HEK293 (cell line): ENCODE measurements at regions not wholly inside any gene's neighbourhood (a gene's known extent, or its start where the extent isn't known, plus 50 kb on each side); places are given as distances from the start of the nearest gene placed in this dataset.

Experiments used
- CTCF ChIA-PET: fragments of 350-600 bp; formaldehyde crosslinking; extraction: SDS; loops from one replicate; lab custom pipeline; 2021; ENCODE audit warnings: antibody characterized with exemption; lab: Yijun Ruan, JAX
- POLR2A ChIA-PET: fragments of 300-600 bp; formaldehyde crosslinking; extraction: SDS; loops from one replicate; lab custom pipeline; 2020; ENCODE audit warnings: antibody characterized with exemption, inconsistent platforms; lab: Yijun Ruan, JAX
- H3K27ac ChIP-seq: fragments of 200-500 bp; sonication (Bioruptor generic); 2 replicates; pipeline ENCODE4 v1.5.1; 2014; ENCODE audit warnings: low read depth, low read length, control low read depth, inconsistent platforms; ENCODE audit errors: extremely low read depth
- H3K36me3 ChIP-seq, 2 experiments: fragments of 200-500 bp in 1 of 2; sonication (Bioruptor generic) in 1 of 2; 1 replicate in 1 of 2; 2 replicates in 1 of 2; pipeline ENCODE4 v1.5.1; 2014 to 2017; ENCODE audit warnings: inconsistent platforms in 2 of 2, low read length in 2 of 2; ENCODE audit not compliant: control insufficient read depth in 2 of 2, insufficient read depth in 1 of 2
- H3K4me1 ChIP-seq: fragments of 200-500 bp; sonication (Bioruptor generic); 2 replicates; pipeline ENCODE4 v1.5.1; 2014; ENCODE audit warnings: mild to moderate bottlenecking, low read length, inconsistent platforms; ENCODE audit not compliant: control insufficient read depth, insufficient read depth
- H3K4me3 ChIP-seq: 2 replicates; pipeline ENCODE4 v1.5.1; 2011; ENCODE audit warnings: low read depth, mild to moderate bottlenecking, control low read depth, low read length, moderate library complexity
- H3K9me3 ChIP-seq: fragments of 200-500 bp; sonication (Bioruptor generic); 2 replicates; pipeline ENCODE4 v1.5.1; 2014; ENCODE audit warnings: low read depth, low read length, inconsistent platforms; ENCODE audit not compliant: control insufficient read depth, insufficient read depth
- GLIS1 ChIP-seq: fragments of 450-650 bp; formaldehyde crosslinking; IDR thresholded peaks from 2 replicates; pipeline ENCODE4 v1.5.1; 2016; ENCODE audit warnings: missing biosample characterization, missing genetic modification characterization
- KLF1 ChIP-seq: fragments of 450-650 bp; formaldehyde crosslinking; IDR thresholded peaks from 2 replicates; pipeline ENCODE4 v1.5.1; 2016; ENCODE audit warnings: missing biosample characterization, missing genetic modification characterization
- RBAK ChIP-seq: fragments of 450-650 bp; formaldehyde crosslinking; IDR thresholded peaks from 2 replicates; pipeline ENCODE4 v1.5.1; 2016; ENCODE audit warnings: missing biosample characterization, missing genetic modification characterization
- SCRT2 ChIP-seq: fragments of 450-650 bp; formaldehyde crosslinking; IDR thresholded peaks from 2 replicates; pipeline ENCODE4 v1.5.1; 2016; ENCODE audit warnings: missing biosample characterization, missing genetic modification characterization
- SETDB1 ChIP-seq: IDR thresholded peaks from one replicate; pipeline ENCODE4 v1.6.1; 2017; ENCODE audit warnings: mild to moderate bottlenecking, low read length, moderate library complexity, mixed read lengths; ENCODE audit not compliant: insufficient read length
- SP3 ChIP-seq: fragments of 450-650 bp; formaldehyde crosslinking; IDR thresholded peaks from 2 replicates; pipeline ENCODE4 v1.5.1; 2016; ENCODE audit warnings: missing biosample characterization, missing genetic modification characterization
- YY2 ChIP-seq: fragments of 450-650 bp; formaldehyde crosslinking; IDR thresholded peaks from 2 replicates; pipeline ENCODE4 v1.5.1; 2016; ENCODE audit warnings: missing biosample characterization, missing genetic modification characterization
- ZFHX2 ChIP-seq: fragments of 450-650 bp; formaldehyde crosslinking; conservative IDR thresholded peaks from 2 replicates; pipeline ENCODE4 v1.5.1; 2016; ENCODE audit warnings: missing biosample characterization, missing genetic modification characterization
- ZFP3 ChIP-seq: fragments of 450-650 bp; formaldehyde crosslinking; IDR thresholded peaks from 2 replicates; pipeline ENCODE4 v1.5.1; 2016; ENCODE audit warnings: low read depth, missing biosample characterization, missing genetic modification characterization
- ZFP37 ChIP-seq: fragments of 450-650 bp; formaldehyde crosslinking; IDR thresholded peaks from 2 replicates; pipeline ENCODE4 v1.5.1; 2016; ENCODE audit warnings: missing biosample characterization, missing genetic modification characterization
- ZFP41 ChIP-seq: fragments of 450-650 bp; formaldehyde crosslinking; IDR thresholded peaks from 2 replicates; pipeline ENCODE4 v1.5.1; 2016; ENCODE audit warnings: missing biosample characterization, missing genetic modification characterization, borderline replicate concordance
- ZNF146 ChIP-seq: fragments of 450-650 bp; formaldehyde crosslinking; IDR thresholded peaks from 2 replicates; pipeline ENCODE4 v1.5.1; 2016; ENCODE audit warnings: missing biosample characterization, missing genetic modification characterization
- ZNF169 ChIP-seq: fragments of 450-650 bp; formaldehyde crosslinking; IDR thresholded peaks from 2 replicates; pipeline ENCODE4 v1.5.1; 2016; ENCODE audit warnings: missing biosample characterization, missing genetic modification characterization
- ZNF239 ChIP-seq: fragments of 450-650 bp; formaldehyde crosslinking; IDR thresholded peaks from 2 replicates; pipeline ENCODE4 v1.5.1; 2016; ENCODE audit warnings: missing biosample characterization, missing genetic modification characterization
- ZNF302 ChIP-seq: fragments of 450-650 bp; formaldehyde crosslinking; IDR thresholded peaks from 2 replicates; pipeline ENCODE4 v1.5.1; 2016; ENCODE audit warnings: missing biosample characterization, missing genetic modification characterization, low read depth
- ZNF335 ChIP-seq: fragments of 450-650 bp; formaldehyde crosslinking; conservative IDR thresholded peaks from 2 replicates; pipeline ENCODE4 v1.5.1; 2016; ENCODE audit warnings: missing biosample characterization, missing genetic modification characterization
- ZNF416 ChIP-seq: fragments of 450-650 bp; formaldehyde crosslinking; IDR thresholded peaks from 2 replicates; pipeline ENCODE4 v1.5.1; 2016; ENCODE audit warnings: missing biosample characterization, missing genetic modification characterization
- ZNF530 ChIP-seq: fragments of 450-650 bp; formaldehyde crosslinking; IDR thresholded peaks from 2 replicates; pipeline ENCODE4 v1.5.1; 2016; ENCODE audit warnings: low read depth, missing biosample characterization, missing genetic modification characterization
- ZNF571 ChIP-seq: fragments of 450-650 bp; formaldehyde crosslinking; IDR thresholded peaks from 2 replicates; pipeline ENCODE4 v1.5.0; 2017; ENCODE audit warnings: missing biosample characterization, missing genetic modification characterization
- ZNF585B ChIP-seq: fragments of 450-650 bp; formaldehyde crosslinking; IDR thresholded peaks from 2 replicates; pipeline ENCODE4 v1.5.1; 2016; ENCODE audit warnings: missing biosample characterization, missing genetic modification characterization
- ZNF629 ChIP-seq: fragments of 450-650 bp; formaldehyde crosslinking; IDR thresholded peaks from 2 replicates; pipeline ENCODE4 v1.5.1; 2017; ENCODE audit warnings: missing biosample characterization, missing genetic modification characterization
- ZNF664 ChIP-seq: fragments of 450-650 bp; formaldehyde crosslinking; IDR thresholded peaks from 2 replicates; pipeline ENCODE4 v1.5.1; 2016; ENCODE audit warnings: missing biosample characterization, missing genetic modification characterization
- ZNF830 ChIP-seq: fragments of 450-650 bp; IDR thresholded peaks from 2 replicates; pipeline ENCODE4 v1.5.0; 2018; ENCODE audit warnings: missing biosample characterization, missing genetic modification characterization, low read depth, mild to moderate bottlenecking, moderate library complexity
- ZNF837 ChIP-seq: fragments of 450-650 bp; formaldehyde crosslinking; IDR thresholded peaks from 2 replicates; pipeline ENCODE4 v1.5.1; 2016; ENCODE audit warnings: missing biosample characterization, missing genetic modification characterization
- ZSCAN4 ChIP-seq: fragments of 450-650 bp; formaldehyde crosslinking; IDR thresholded peaks from 2 replicates; pipeline ENCODE4 v1.5.1; 2017; ENCODE audit warnings: missing biosample characterization, missing genetic modification characterization
- TF ChIP-seq, protein P1 (sequence below): fragments of 450-650 bp; formaldehyde crosslinking; IDR thresholded peaks from 2 replicates; pipeline ENCODE4 v1.5.1; 2017; ENCODE audit warnings: missing biosample characterization, missing genetic modification characterization
- TF ChIP-seq, protein P2 (sequence below): fragments of 450-650 bp; formaldehyde crosslinking; IDR thresholded peaks from 2 replicates; pipeline ENCODE4 v1.5.1; 2016; ENCODE audit warnings: missing biosample characterization, missing genetic modification characterization, borderline replicate concordance
- TF ChIP-seq, protein P3 (sequence below): fragments of 450-650 bp; formaldehyde crosslinking; IDR thresholded peaks from 2 replicates; pipeline ENCODE4 v1.5.1; 2016; ENCODE audit warnings: missing biosample characterization, missing genetic modification characterization
- TF ChIP-seq, protein P4 (sequence below): fragments of 450-650 bp; formaldehyde crosslinking; IDR thresholded peaks from 2 replicates; pipeline ENCODE4 v1.5.1; 2016; ENCODE audit warnings: missing biosample characterization, missing genetic modification characterization, low read depth
- TF ChIP-seq, protein P5 (sequence below): fragments of 450-650 bp; formaldehyde crosslinking; IDR thresholded peaks from 2 replicates; pipeline ENCODE4 v1.5.1; 2016; ENCODE audit warnings: missing biosample characterization, missing genetic modification characterization
- TF ChIP-seq, protein P6 (sequence below): fragments of 450-650 bp; formaldehyde crosslinking; IDR thresholded peaks from 2 replicates; pipeline ENCODE4 v1.5.1; 2016; ENCODE audit warnings: missing biosample characterization, missing genetic modification characterization

- POLR2A ChIA-PET: no interaction called here
These were observed 188.4 kb upstream of the MAF start for GRCh38 chr16:79788949-79789348.

DNA sequence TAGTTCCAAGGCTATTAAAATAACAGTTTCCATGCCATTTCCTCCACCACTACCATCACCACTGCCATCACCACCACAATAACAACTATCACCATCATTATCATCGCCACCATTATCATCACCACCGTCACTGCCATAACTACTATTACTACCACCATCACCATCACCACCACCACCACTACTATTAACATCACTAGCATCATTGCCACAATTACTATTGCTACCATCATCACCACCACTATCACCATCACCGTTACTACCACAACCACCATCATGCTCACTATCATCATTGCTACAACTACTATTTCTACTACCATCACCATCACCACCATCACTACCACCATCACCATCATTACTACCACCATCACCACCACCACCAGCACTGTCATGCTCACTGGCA lies 185.9 kb upstream of the MAF start:
- POLR2A ChIA-PET: no interaction called here
- Histone ChIP-seq H3K27ac (no peak overlapping the region), H3K4me1 (no peaks in the 10 kb centered on the region), H3K4me3 (no peak overlapping the region), H3K9me3 (no peaks in the 10 kb centered on the region), H3K36me3 (no peaks in the 10 kb centered on the region)
- CTCF ChIA-PET: no interaction called here
- no peak for TF ChIP-seq ZNF830
- TF ChIP-seq ZNF302 (tag by site-specific recombination): no peak
- TF ChIP-seq KLF1: no peak
- peak; percentile 58; the same call in 1 of the 2 replicates for TF ChIP-seq ZNF239 (tag by site-specific recombination)
- TF ChIP-seq SP3 (tag by site-specific recombination): no peak
- TF ChIP-seq ZNF335 (tag by site-specific recombination): no peak
- no peak for TF ChIP-seq GLIS1 (tag by site-specific recombination)
- no peak for TF ChIP-seq ZFP41 (tag by site-specific recombination)
- TF ChIP-seq, protein P1, sequence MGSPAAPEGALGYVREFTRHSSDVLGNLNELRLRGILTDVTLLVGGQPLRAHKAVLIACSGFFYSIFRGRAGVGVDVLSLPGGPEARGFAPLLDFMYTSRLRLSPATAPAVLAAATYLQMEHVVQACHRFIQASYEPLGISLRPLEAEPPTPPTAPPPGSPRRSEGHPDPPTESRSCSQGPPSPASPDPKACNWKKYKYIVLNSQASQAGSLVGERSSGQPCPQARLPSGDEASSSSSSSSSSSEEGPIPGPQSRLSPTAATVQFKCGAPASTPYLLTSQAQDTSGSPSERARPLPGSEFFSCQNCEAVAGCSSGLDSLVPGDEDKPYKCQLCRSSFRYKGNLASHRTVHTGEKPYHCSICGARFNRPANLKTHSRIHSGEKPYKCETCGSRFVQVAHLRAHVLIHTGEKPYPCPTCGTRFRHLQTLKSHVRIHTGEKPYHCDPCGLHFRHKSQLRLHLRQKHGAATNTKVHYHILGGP (tag by site-specific recombination): no peak
- TF ChIP-seq, protein P2, sequence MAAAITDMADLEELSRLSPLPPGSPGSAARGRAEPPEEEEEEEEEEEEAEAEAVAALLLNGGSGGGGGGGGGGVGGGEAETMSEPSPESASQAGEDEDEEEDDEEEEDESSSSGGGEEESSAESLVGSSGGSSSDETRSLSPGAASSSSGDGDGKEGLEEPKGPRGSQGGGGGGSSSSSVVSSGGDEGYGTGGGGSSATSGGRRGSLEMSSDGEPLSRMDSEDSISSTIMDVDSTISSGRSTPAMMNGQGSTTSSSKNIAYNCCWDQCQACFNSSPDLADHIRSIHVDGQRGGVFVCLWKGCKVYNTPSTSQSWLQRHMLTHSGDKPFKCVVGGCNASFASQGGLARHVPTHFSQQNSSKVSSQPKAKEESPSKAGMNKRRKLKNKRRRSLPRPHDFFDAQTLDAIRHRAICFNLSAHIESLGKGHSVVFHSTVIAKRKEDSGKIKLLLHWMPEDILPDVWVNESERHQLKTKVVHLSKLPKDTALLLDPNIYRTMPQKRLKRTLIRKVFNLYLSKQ (tag by site-specific recombination): no peak
- TF ChIP-seq ZNF837 (tag by site-specific recombination): no peak
- TF ChIP-seq YY2 (tag by site-specific recombination): 0 out of 2 replicates have a peak, but pooled peaks have one; percentile 34
- TF ChIP-seq, all 188 proteins: peak for 2

More at GRCh38 chr16:79788949-79789348, 188.4 kb upstream of the MAF start:
- no peak overlapping the region for H3K27ac ChIP-seq
- no peaks in the 10 kb centered on the region for H3K4me1 ChIP-seq
- no peaks in the 10 kb centered on the region for H3K9me3 ChIP-seq
- H3K4me3 ChIP-seq: no peak overlapping the region
- CTCF ChIA-PET: no interaction called here
- TF ChIP-seq, protein P3, sequence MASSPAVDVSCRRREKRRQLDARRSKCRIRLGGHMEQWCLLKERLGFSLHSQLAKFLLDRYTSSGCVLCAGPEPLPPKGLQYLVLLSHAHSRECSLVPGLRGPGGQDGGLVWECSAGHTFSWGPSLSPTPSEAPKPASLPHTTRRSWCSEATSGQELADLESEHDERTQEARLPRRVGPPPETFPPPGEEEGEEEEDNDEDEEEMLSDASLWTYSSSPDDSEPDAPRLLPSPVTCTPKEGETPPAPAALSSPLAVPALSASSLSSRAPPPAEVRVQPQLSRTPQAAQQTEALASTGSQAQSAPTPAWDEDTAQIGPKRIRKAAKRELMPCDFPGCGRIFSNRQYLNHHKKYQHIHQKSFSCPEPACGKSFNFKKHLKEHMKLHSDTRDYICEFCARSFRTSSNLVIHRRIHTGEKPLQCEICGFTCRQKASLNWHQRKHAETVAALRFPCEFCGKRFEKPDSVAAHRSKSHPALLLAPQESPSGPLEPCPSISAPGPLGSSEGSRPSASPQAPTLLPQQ (tag by site-specific recombination): no peak
- no peak for TF ChIP-seq RBAK (tag by site-specific recombination)
- no peak for TF ChIP-seq ZSCAN4 (tag by site-specific recombination)
- no peak for TF ChIP-seq SETDB1
- TF ChIP-seq ZFP37 (tag by site-specific recombination): no peak
- TF ChIP-seq, protein P4, sequence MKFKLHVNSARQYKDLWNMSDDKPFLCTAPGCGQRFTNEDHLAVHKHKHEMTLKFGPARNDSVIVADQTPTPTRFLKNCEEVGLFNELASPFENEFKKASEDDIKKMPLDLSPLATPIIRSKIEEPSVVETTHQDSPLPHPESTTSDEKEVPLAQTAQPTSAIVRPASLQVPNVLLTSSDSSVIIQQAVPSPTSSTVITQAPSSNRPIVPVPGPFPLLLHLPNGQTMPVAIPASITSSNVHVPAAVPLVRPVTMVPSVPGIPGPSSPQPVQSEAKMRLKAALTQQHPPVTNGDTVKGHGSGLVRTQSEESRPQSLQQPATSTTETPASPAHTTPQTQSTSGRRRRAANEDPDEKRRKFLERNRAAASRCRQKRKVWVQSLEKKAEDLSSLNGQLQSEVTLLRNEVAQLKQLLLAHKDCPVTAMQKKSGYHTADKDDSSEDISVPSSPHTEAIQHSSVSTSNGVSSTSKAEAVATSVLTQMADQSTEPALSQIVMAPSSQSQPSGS (tag by site-specific recombination): no peak
- TF ChIP-seq, protein P5, sequence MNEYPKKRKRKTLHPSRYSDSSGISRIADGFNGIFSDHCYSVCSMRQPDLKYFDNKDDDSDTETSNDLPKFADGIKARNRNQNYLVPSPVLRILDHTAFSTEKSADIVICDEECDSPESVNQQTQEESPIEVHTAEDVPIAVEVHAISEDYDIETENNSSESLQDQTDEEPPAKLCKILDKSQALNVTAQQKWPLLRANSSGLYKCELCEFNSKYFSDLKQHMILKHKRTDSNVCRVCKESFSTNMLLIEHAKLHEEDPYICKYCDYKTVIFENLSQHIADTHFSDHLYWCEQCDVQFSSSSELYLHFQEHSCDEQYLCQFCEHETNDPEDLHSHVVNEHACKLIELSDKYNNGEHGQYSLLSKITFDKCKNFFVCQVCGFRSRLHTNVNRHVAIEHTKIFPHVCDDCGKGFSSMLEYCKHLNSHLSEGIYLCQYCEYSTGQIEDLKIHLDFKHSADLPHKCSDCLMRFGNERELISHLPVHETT: no peak
- no peak for TF ChIP-seq ZNF629 (tag by site-specific recombination)
- TF ChIP-seq ZNF830: no peak
- no peak for TF ChIP-seq SCRT2 (tag by site-specific recombination)
- TF ChIP-seq ZNF530 (tag by site-specific recombination): no peak
- no peak for TF ChIP-seq ZNF169
- TF ChIP-seq ZFP3 (tag by site-specific recombination): no peak
- no peak for TF ChIP-seq ZNF571 (tag by site-specific recombination)
- no peak for TF ChIP-seq ZNF664 (tag by site-specific recombination)
- no peak for TF ChIP-seq ZNF585B (tag by site-specific recombination)
- no peak for TF ChIP-seq ZNF416 (tag by site-specific recombination)
- TF ChIP-seq, protein P6, sequence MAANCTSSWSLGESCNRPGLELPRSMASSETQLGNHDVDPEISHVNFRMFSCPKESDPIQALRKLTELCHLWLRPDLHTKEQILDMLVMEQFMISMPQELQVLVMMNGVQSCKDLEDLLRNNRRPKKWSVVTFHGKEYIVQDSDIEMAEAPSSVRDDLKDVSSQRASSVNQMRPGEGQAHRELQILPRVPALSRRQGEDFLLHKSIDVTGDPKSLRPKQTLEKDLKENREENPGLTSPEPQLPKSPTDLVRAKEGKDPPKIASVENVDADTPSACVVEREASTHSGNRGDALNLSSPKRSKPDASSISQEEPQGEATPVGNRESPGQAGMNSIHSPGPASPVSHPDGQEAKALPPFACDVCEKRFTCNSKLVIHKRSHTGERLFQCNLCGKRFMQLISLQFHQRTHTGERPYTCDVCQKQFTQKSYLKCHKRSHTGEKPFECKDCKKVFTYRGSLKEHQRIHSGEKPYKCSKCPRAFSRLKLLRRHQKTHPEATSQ (tag by site-specific recombination): no peak
- no peak for TF ChIP-seq ZFHX2 (tag by site-specific recombination)
- no peak for TF ChIP-seq ZNF146 (tag by site-specific recombination)
- H3K36me3 ChIP-seq: no peaks in the 10 kb centered on the region
